H9 (cell line): ENCODE measurements at regions not wholly inside any gene's neighbourhood (a gene's known extent, or its start where the extent isn't known, plus 50 kb on each side); places are given as distances from the start of the nearest gene placed in this dataset.

Source experiments
- DNase-seq: peaks from one replicate; pipeline ENCODE4 v3.0.0-alpha.2; 2017
- H2AFZ ChIP-seq: one replicate; pipeline ENCODE4 v1.6.1; 2013; ENCODE audit warnings: mild to moderate bottlenecking, low read length, control low read depth, moderate library complexity
- H2AK5ac ChIP-seq: 2 replicates; pipeline ENCODE4 v1.6.1; 2013; ENCODE audit warnings: low read length, control low read depth, mixed read lengths; ENCODE audit not compliant: insufficient read length
- H2BK120ac ChIP-seq: one replicate; pipeline ENCODE4 v1.6.1; 2013; ENCODE audit warnings: low read depth, mild to moderate bottlenecking, low read length, control low read depth, inconsistent platforms; ENCODE audit not compliant: poor library complexity, severe bottlenecking
- H2BK12ac ChIP-seq: 2 replicates; pipeline ENCODE4 v1.6.1; 2013; ENCODE audit warnings: low read length, control low read depth, mixed read lengths, low read depth; ENCODE audit not compliant: insufficient read length
- H2BK15ac ChIP-seq: 2 replicates; pipeline ENCODE4 v1.6.1; 2013; ENCODE audit warnings: low read depth, low read length, control low read depth
- H2BK20ac ChIP-seq: one replicate; pipeline ENCODE4 v1.6.1; 2013; ENCODE audit warnings: low read depth, mild to moderate bottlenecking, low read length, control low read depth, inconsistent platforms; ENCODE audit not compliant: poor library complexity, severe bottlenecking
- H2BK5ac ChIP-seq: 2 replicates; pipeline ENCODE4 v1.6.1; 2013; ENCODE audit warnings: low read length, control low read depth, mixed read lengths; ENCODE audit not compliant: insufficient read length
- H3K14ac ChIP-seq: 2 replicates; pipeline ENCODE4 v1.6.1; 2013; ENCODE audit warnings: low read length, control low read depth; ENCODE audit not compliant: insufficient read depth
- H3K18ac ChIP-seq: 2 replicates; pipeline ENCODE4 v1.6.1; 2013; ENCODE audit warnings: low read depth, mild to moderate bottlenecking, mixed read lengths, low read length, control low read depth; ENCODE audit not compliant: insufficient read length
- H3K23ac ChIP-seq: 2 replicates; pipeline ENCODE4 v1.6.1; 2013; ENCODE audit warnings: low read length, control low read depth, mixed read lengths, low read depth; ENCODE audit not compliant: insufficient read length
- H3K23me2 ChIP-seq: 2 replicates; pipeline ENCODE4 v1.6.1; 2013; ENCODE audit warnings: low read depth, mild to moderate bottlenecking, mixed read lengths, low read length, control low read depth; ENCODE audit not compliant: insufficient read length, poor library complexity, severe bottlenecking
- H3K27ac ChIP-seq: 2 replicates; pipeline ENCODE4 v1.5.1; 2013; ENCODE audit warnings: low read length, control low read depth, mixed read lengths, low read depth; ENCODE audit not compliant: insufficient read length
- H3K27me3 ChIP-seq: 2 replicates; pipeline ENCODE4 v1.6.1; 2013; ENCODE audit warnings: low read length, control low read depth, inconsistent platforms; ENCODE audit not compliant: insufficient read depth
- H3K4ac ChIP-seq: 2 replicates; pipeline ENCODE4 v1.6.1; 2013; ENCODE audit warnings: low read depth, mild to moderate bottlenecking, control low read depth, inconsistent platforms, low read length, moderate library complexity
- H3K4me1 ChIP-seq: 2 replicates; pipeline ENCODE4 v1.6.1; 2013; ENCODE audit warnings: low read length, control low read depth, inconsistent platforms; ENCODE audit not compliant: insufficient read depth
- H3K4me2 ChIP-seq: 2 replicates; pipeline ENCODE4 v1.6.1; 2013; ENCODE audit warnings: low read length, control low read depth, mixed read lengths; ENCODE audit not compliant: insufficient read length, insufficient read depth
- H3K56ac ChIP-seq: 2 replicates; pipeline ENCODE4 v1.6.1; 2013; ENCODE audit warnings: low read depth, mild to moderate bottlenecking, mixed read lengths, low read length, control low read depth; ENCODE audit not compliant: insufficient read length
- H3K79me1 ChIP-seq: 2 replicates; pipeline ENCODE4 v1.6.1; 2013; ENCODE audit warnings: low read depth, mild to moderate bottlenecking, moderate library complexity, low read length, control low read depth, inconsistent platforms; ENCODE audit not compliant: insufficient read depth, poor library complexity, severe bottlenecking
- H3K79me2 ChIP-seq: 2 replicates; pipeline ENCODE4 v1.6.1; 2013; ENCODE audit warnings: low read length, control low read depth, inconsistent platforms; ENCODE audit not compliant: insufficient read depth
- H3K9ac ChIP-seq: 2 replicates; pipeline ENCODE4 v1.6.1; 2013; ENCODE audit warnings: low read length, control low read depth, mixed read lengths; ENCODE audit not compliant: insufficient read length; ENCODE audit errors: extremely low read depth
- H3K9me3 ChIP-seq: one replicate; pipeline ENCODE4 v1.6.1; 2013; ENCODE audit warnings: low read depth, low read length, inconsistent platforms; ENCODE audit not compliant: control insufficient read depth
- H3T11ph ChIP-seq: one replicate; pipeline ENCODE4 v1.6.1; 2013; ENCODE audit warnings: mild to moderate bottlenecking, low read length, control low read depth, inconsistent platforms
- H4K20me1 ChIP-seq: one replicate; pipeline ENCODE4 v1.6.1; 2013; ENCODE audit not compliant: control insufficient read depth, insufficient read length, insufficient read depth
- H4K5ac ChIP-seq: 2 replicates; pipeline ENCODE4 v1.6.1; 2013; ENCODE audit warnings: low read depth, mild to moderate bottlenecking, mixed read lengths, low read length, control low read depth; ENCODE audit not compliant: insufficient read length
- H4K8ac ChIP-seq: replicated peaks from 2 replicates; pipeline ENCODE4 v1.6.1; 2013; ENCODE audit warnings: low read length, control low read depth, mixed read lengths, low read depth; ENCODE audit not compliant: insufficient read length
- H4K91ac ChIP-seq: 2 replicates; pipeline ENCODE4 v1.6.1; 2013; ENCODE audit warnings: low read depth, mild to moderate bottlenecking, moderate library complexity, mixed read lengths, low read length, control low read depth; ENCODE audit not compliant: insufficient read length
- H3K27ac Mint-ChIP-seq, 3 experiments: 2 replicates in 2 of 3; 3 replicates in 1 of 3; pipeline ENCODE4 v1.8.0; 2020 to 2021; ENCODE audit warnings: mixed read lengths in 3 of 3, mild to moderate bottlenecking in 1 of 3, moderate library complexity in 1 of 3
- H3K27me3 Mint-ChIP-seq: 2 replicates; pipeline ENCODE4 v1.8.0; 2021; ENCODE audit warnings: low read depth, mild to moderate bottlenecking, moderate library complexity, mixed read lengths
- H3K36me3 Mint-ChIP-seq, 3 experiments: 2 replicates in 2 of 3; 3 replicates in 1 of 3; pipeline ENCODE4 v1.8.0; 2020 to 2021; ENCODE audit warnings: low read depth in 3 of 3, mixed read lengths in 3 of 3; ENCODE audit not compliant: insufficient read depth in 1 of 3
- H3K4me1 Mint-ChIP-seq, 2 experiments: 2 replicates each; pipeline ENCODE4 v1.8.0; 2020; ENCODE audit warnings: mixed read lengths in 2 of 2
- H3K4me3 Mint-ChIP-seq, 2 experiments: 2 replicates in 1 of 2; 3 replicates in 1 of 2; pipeline ENCODE4 v1.8.0; 2020 to 2021; ENCODE audit warnings: mild to moderate bottlenecking in 2 of 2, mixed read lengths in 2 of 2, moderate library complexity in 1 of 2
- H3K9me3 Mint-ChIP-seq, 2 experiments: 2 replicates in 1 of 2; 3 replicates in 1 of 2; pipeline ENCODE4 v1.8.0; 2020; ENCODE audit warnings: mild to moderate bottlenecking in 2 of 2, mixed read lengths in 2 of 2, moderate library complexity in 1 of 2
- WGBS: extraction: QIAGEN DNeasy Blood & Tissue Kit; methylation state at CpG from one replicate; pipeline ENCODE4 v1.1.7; 2013; ENCODE audit warnings: missing lambda C conversion rate, low lambda C conversion rate, mixed read lengths; ENCODE audit not compliant: insufficient read length; ENCODE audit errors: extremely low coverage; 5-methylcytosine and 5-hydroxymethylcytosine counted together
- TF ChIP-seq, protein P1 (sequence below): fragments of 200-600 bp; sonication (generic); conservative IDR thresholded peaks from 3 replicates; pipeline ENCODE4 v1.8.0; 2021; ENCODE audit warnings: antibody characterized with exemption, mild to moderate bottlenecking

DNA sequence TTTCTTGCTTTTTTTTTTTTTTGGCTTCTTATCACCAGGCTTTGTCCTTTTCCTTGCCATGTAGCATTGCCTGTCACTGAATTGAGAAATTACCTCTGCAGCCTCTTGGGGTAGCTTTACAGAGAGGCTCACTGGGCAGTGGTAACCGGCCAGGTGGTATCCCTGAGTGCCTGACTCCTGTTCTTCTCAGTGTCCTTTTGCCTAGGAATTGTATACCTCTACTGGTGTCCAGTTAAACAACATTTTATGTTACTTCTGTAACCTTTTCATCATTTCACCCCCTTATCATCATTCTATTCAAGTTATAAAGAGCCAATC is 523.9 kb downstream of the BCL11A start:
- H2BK120ac ChIP-seq, result no peak overlapping the region
- H3K4me1 Mint-ChIP-seq, result 0 out of 4 replicates have a peak, but pooled peaks cover 0 to 2% of the 10 kb centered on the region in 2 experiments

More for the DNA sequence above, 523.9 kb downstream of the BCL11A start:
- H3K18ac ChIP-seq, result no peak overlapping the region
- no peak overlapping the region for H3K27ac ChIP-seq
- H3K27me3 Mint-ChIP-seq, result no peaks in the 10 kb centered on the region
- H2AFZ ChIP-seq, result no peak overlapping the region
- H3K36me3 Mint-ChIP-seq, result peaks cover 0 to 4% (median 0%) of the 10 kb centered on the region in 3 experiments; a peak in 3 of 7 replicates
- H3K9me3 Mint-ChIP-seq, result peaks cover 5 to 9% of the 10 kb centered on the region in 2 experiments; a peak in 4 of 5 replicates
- H3K23me2 ChIP-seq, result no peaks in the 10 kb centered on the region
- no peak overlapping the region for H3K27ac Mint-ChIP-seq
- no peak overlapping the region for H3K9ac ChIP-seq
- no peaks in the 10 kb centered on the region for H3K79me1 ChIP-seq
- H4K5ac ChIP-seq, result no peak overlapping the region
- H2BK12ac ChIP-seq, result no peak overlapping the region
- no peak overlapping the region for H2AK5ac ChIP-seq
- no peak overlapping the region for H3K23ac ChIP-seq
- TF ChIP-seq, protein P1, sequence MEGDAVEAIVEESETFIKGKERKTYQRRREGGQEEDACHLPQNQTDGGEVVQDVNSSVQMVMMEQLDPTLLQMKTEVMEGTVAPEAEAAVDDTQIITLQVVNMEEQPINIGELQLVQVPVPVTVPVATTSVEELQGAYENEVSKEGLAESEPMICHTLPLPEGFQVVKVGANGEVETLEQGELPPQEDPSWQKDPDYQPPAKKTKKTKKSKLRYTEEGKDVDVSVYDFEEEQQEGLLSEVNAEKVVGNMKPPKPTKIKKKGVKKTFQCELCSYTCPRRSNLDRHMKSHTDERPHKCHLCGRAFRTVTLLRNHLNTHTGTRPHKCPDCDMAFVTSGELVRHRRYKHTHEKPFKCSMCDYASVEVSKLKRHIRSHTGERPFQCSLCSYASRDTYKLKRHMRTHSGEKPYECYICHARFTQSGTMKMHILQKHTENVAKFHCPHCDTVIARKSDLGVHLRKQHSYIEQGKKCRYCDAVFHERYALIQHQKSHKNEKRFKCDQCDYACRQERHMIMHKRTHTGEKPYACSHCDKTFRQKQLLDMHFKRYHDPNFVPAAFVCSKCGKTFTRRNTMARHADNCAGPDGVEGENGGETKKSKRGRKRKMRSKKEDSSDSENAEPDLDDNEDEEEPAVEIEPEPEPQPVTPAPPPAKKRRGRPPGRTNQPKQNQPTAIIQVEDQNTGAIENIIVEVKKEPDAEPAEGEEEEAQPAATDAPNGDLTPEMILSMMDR, result no peak
- H2BK15ac ChIP-seq, result no peak overlapping the region
- no peak overlapping the region for H4K91ac ChIP-seq
- no peak overlapping the region for H2BK20ac ChIP-seq
- no peaks in the 10 kb centered on the region for H3K9me3 ChIP-seq
- H3K4ac ChIP-seq, result no peak overlapping the region
- no peak overlapping the region for H4K8ac ChIP-seq
- H3T11ph ChIP-seq, result no peak overlapping the region
- no peak overlapping the region for H3K4me3 Mint-ChIP-seq
- DNase-seq, result no peak
- H3K4me2 ChIP-seq, result no peak overlapping the region
- no CpG with 5 or more reads among the region's 1 CpG for WGBS
- no peaks in the 10 kb centered on the region for H3K4me1 ChIP-seq
- no peaks in the 10 kb centered on the region for H4K20me1 ChIP-seq
- no peak overlapping the region for H3K14ac ChIP-seq
- no peak overlapping the region for H2BK5ac ChIP-seq
- H3K79me2 ChIP-seq, result no peaks in the 10 kb centered on the region
- H3K56ac ChIP-seq, result no peak overlapping the region
- H3K27me3 ChIP-seq, result no peaks in the 10 kb centered on the region
